KOPT-K1 (cell line): ENCODE measurements at regions not wholly inside any gene's neighbourhood (a gene's known extent, or its start where the extent isn't known, plus 50 kb on each side); places are given as distances from the start of the nearest gene placed in this dataset.
A peak's percentile ranks its signal among the peaks of the same experiment; 100 is the strongest.

ENCODE experiments used
- H3K27ac ChIP-seq: fragments of 200-600 bp; sonication (generic); 2 replicates; pipeline ENCODE4 v1.5.1; 2016; ENCODE audit warnings: antibody characterized with exemption, mild to moderate bottlenecking, low read depth, low read length; ENCODE audit not compliant: poor library complexity, severe bottlenecking
- H3K36me3 ChIP-seq: fragments of 200-600 bp; sonication (generic); 2 replicates; pipeline ENCODE4 v1.5.1; 2017; ENCODE audit warnings: antibody characterized with exemption, mild to moderate bottlenecking, low read length, moderate library complexity; ENCODE audit not compliant: insufficient read depth
- H3K9me3 ChIP-seq: fragments of 200-600 bp; sonication (generic); 2 replicates; pipeline ENCODE4 v1.5.1; 2017; ENCODE audit warnings: antibody characterized with exemption, low read length, mild to moderate bottlenecking; ENCODE audit not compliant: insufficient read depth, poor library complexity, severe bottlenecking

DNA sequence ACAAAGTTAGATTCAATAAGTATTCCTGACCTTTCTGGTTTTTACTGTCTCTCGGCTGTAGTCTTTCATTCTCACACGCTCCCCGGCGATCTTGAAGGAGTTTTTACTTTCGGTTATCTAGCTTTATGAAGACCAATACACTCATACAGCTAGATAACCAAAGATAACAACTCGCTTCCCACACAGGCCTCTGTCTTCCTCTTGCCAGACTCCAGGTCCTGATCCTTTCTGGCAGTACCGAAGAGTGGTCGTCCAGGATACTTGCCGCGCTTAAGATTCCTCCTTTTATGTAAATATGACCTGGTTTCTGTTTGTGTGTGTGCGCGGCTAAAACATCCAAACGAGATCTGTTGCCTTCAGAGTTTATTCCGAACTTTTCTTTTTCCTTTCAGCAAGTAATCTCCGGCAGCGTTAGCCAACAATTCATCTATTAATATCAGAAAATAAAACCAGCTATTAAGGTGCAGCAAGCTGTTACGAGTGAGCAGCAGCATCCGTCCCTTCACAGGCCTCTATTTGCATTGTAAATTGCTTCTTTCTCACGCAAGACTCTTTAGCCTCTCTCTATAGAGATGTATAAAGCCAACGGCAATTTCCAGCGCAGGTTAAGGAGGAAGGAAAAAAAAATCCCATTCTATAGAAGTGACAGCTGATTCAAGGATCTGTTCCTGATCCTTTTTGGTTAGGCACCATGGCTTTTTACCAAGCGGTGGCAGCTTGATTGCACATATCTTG lies 216.1 kb downstream of the MEF2C start:
- Histone ChIP-seq H3K9me3 (no peaks in the 10 kb centered on the region), H3K27ac (peak overlapping the region; percentile 6), H3K36me3 (no peaks in the 10 kb centered on the region)

DNA sequence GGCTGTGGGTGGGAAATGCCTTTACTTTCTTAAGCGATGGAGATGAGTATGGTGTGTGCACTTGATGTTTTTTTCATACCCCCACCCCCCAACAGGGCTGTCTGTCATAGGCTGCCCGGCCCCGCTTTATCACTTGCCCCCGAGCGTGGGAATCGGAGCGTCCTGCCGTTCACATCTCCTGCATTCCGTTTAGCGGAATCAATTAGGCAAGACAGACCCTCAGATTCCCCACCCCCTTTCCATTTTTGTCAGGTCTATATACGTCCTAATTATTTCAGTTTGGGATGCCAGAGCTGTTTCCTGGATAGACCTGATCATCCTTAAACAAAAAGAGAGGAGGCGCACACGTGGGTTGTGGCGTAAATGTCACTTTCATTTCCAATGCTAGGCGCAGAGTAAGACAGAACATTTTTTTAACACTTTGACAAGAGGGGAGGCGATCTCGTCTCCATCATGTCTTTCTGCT lies 217.2 kb downstream of the MEF2C start:
- Histone ChIP-seq H3K9me3 (no peaks in the 10 kb centered on the region), H3K27ac (no peak overlapping the region), H3K36me3 (no peaks in the 10 kb centered on the region)

DNA sequence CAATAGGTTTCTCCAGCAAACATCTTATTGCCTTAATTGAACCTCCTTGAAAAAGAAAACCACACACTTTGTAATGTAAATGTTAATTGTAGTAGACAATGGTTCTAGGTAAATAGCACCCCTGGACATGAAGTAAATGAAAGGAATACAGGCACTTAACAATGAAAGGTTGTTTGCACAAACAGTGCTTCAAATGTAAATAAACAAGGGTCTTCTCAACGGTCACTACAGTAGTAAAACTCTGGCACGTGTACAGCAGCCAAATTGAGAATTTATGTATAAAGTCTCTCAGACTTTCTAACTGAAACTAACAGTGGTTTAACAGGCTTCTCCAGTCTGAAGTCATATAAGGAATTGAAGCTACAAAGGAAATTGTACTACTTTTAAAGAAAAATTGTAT lies 218.3 kb downstream of the MEF2C start:
- peaks cover 9% of the 10 kb centered on the region for H3K9me3 ChIP-seq
- H3K36me3 ChIP-seq, result no peaks in the 10 kb centered on the region
- H3K27ac ChIP-seq, result no peak overlapping the region

DNA sequence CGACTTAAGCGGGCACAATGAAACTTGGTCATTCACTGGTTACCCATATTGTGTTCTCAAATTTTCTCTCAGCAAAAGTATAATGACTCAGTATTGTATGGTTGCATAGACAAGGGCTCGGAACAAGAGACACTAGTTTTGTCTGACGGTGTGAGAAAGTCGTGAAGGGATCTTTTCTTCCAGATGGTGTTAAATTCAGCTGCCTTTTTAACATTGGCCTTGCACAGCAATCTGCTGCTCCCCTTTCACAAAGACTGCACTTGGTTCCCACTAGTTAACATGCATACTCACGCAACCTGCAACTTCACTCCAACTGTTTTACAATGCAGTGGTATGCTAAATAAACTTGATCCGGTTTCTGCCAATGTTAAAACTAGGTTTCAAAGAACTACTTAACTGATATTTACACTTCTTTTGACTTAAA lies 219.2 kb downstream of the MEF2C start:
- Histone ChIP-seq H3K36me3 (no peaks in the 10 kb centered on the region), H3K27ac (no peak overlapping the region), H3K9me3 (peaks cover 9% of the 10 kb centered on the region)

DNA sequence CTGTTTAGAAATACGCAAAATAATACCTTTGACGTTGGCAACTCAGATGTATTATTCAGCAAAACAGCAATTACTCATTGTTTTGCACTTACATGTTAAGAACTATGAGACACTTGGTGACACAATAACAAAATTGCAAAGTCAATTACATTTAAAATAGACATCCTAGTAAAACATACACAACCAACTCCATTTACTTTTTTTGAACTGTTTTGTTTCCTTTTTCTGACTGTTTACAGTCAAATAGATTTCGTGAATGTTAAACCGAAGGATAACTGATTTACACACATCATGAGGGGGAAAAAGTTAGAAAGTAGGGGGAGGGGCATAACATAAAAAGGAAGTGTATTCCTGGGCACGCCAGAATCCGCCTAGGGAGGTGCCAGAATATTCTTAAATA lies 220.1 kb downstream of the MEF2C start:
- H3K27ac ChIP-seq, result no peak overlapping the region
- H3K9me3 ChIP-seq, result peaks cover 9% of the 10 kb centered on the region
- H3K36me3 ChIP-seq, result no peaks in the 10 kb centered on the region

DNA sequence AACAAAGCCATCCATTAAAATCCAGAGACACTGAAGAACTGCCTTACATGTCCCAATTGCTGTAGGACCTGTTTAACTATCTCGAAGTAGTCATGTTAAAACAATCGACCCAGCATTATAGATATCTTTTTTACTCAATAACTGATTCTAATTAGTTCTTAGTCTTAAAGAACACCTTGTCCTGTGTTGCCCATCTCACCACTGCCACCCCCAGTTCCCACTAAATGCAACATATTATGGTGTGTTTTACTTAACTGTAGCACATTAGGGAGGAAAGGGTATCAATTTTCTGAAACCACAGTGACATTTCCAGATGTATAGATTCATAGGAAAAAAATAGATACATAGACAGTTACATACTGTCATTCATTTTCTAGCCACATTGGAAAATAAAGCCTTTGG lies 221.2 kb downstream of the MEF2C start:
- H3K36me3 ChIP-seq, result no peaks in the 10 kb centered on the region
- H3K27ac ChIP-seq, result no peak overlapping the region
- H3K9me3 ChIP-seq, result peaks cover 9% of the 10 kb centered on the region

DNA sequence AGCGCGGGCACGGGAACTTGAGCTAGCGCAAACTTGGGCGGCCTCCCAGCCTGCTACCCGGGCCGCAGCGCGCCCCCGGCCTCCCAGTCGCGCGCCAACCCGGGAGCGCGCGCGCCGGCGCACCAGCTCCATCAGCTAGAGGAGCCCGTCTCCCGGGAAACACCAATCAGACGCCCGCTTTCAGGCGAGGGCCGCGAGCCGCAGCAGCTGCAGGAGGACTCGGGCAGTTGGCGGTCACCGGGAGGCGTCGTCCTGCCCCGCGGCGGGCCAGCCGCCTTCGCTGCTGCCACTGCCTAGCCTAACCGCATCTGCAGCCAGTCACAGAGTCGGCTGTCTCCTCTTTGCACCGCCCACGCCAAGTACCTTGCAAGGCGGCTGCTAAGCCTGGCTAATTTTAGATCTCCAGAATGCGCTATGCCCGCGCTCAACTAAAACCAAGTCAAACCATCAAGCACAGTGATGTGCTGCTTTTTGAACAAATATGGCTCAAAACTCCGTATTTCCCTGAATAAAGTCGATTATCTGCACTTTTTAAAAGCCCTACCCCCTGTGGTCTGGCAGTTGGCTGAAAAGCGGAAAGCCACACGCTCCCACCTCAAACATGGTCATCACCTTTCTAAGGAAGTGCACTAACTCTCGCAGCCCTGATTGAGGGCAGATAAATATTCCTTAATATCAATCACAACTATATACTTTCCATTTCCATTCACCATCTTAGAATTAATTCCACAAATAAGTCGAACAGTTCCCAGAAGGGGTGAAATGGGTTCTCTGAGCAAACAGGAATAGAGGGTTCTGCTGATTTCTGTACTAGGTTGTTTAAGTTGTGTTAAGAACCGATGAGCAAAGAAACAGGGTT lies 221.8 kb downstream of the MEF2C start:
- peaks cover 9% of the 10 kb centered on the region for H3K9me3 ChIP-seq
- H3K36me3 ChIP-seq, result no peaks in the 10 kb centered on the region
- no peak overlapping the region for H3K27ac ChIP-seq

DNA sequence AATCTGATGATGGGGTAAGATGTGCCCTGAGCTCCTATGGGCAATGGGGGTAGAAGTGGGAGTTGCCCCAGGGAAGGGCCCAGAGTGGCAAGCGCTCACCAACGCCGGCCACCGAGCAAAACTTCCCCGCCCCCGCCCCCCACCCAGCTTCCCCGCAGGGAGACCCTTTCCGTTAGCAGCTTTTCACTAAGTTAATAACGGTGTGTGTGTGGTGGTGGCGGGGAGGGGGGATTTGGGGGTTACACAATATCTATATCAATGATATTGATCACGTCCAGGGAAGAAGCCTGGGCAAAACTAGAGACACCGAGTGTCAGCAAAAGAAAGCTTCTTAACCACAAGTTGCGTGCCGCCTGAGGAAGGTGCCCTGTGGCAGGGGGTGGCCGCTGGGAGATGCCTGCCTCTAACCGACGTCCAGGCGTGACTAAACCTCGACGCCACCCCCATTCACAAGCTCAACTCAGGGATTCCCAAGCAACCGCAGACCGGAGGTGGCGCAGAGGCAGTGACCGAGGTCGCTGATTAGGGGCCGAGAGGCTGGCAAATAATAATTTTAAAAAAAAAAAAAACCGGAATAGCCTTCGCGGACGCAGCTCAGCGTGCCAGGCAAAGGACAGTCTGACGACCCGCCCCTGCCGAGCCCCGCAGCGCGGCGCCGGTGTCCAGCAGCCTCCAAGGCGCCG lies 222.6 kb downstream of the MEF2C start:
- Histone ChIP-seq H3K27ac (no peak overlapping the region), H3K36me3 (no peaks in the 10 kb centered on the region)

DNA sequence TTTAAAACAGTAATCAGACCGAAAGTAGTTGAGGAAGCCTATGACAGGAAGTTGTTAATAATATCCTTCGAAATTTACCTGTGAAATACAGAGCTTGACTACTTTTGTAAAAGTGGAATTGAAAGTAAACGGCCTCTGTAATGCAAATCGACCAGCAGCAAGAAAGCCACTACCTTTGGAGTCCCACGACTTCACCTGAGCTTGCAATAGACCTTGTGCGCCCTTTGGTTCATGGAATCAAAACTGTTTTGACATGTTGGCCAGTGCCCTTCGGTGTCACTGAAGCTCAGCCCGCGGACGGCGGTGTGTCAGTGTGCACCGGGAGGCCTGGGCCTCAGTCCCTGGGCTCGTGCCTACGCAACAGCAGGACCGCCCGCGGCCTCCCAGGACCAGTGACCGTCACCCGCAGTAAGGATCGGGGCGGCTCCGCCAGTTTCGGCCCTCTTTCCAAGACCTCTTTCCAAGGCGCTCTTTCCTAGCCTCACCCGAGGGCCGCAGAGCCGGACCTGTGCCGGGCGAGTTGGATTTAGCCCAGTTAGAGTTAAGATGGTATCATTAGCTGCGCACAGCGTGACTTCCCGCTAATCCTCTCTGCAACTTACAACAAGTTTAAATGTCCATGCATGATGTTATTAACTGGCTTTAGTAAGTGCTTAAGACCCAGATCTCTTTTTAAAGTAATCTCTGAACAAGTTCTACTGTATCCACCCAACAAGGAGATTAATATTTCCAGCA lies 223.3 kb downstream of the MEF2C start:
- no peak overlapping the region for H3K27ac ChIP-seq
- peaks cover 9% of the 10 kb centered on the region for H3K9me3 ChIP-seq
- no peaks in the 10 kb centered on the region for H3K36me3 ChIP-seq

More for the DNA sequence above, 222.6 kb downstream of the MEF2C start:
- H3K9me3 ChIP-seq, result peaks cover 9% of the 10 kb centered on the region

DNA sequence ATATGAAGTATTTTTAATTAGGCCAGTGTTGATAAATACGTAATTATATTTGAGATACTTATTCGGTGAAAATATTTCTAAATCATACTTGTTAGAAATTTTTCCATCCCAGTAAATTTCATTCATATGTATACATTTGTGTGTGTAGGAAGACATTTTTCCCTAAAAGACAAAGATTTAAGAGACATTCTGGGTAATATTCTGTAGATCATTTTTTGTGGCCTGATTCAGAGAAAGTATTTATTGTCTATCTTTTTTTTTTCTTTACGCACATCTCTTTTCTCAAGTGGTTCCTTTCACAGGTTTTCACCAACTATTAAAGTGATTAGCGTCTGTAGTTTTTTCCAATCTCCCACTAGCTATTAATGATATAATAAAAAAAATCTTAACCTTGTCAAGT lies 224.1 kb downstream of the MEF2C start:
- Histone ChIP-seq H3K9me3 (peaks cover 9% of the 10 kb centered on the region), H3K36me3 (no peaks in the 10 kb centered on the region), H3K27ac (no peak overlapping the region)

DNA sequence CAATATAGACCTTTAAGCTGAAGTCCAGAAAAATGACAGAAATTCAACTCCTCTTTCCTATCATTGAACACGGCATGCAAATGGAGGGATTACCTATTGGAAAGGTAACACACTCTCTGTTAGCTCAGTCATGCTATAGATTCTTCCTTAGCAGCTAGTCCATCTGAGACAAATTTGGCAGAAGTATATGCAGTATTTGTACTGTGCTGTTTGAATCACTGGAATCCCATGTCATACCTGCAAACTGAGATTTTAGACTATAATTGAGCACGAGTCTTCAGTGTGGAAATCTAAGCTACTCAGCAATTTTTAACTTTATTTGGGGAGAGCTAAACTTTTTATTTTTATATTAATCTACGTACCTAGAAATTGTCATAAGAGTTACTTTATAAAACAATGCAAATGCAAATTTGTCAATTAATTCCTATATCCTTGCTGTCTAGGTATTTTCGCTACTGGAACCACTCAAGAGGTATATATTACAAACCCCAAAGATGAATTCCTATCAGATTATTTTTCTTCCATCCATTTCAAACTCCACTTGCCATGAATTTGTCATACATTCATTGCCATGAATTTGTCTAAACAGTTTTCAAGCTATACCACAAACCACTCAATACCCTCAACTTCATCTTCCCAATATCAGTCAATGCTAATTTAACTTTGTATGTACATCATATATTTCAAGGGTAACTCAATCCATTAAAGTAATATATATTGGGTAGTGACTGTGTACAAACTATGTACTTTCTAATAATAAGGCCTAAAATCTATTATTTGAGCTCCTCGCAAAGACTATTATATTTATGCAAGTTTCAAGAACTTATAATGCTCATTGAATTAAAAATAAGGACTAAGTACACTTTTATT lies 224.8 kb downstream of the MEF2C start:
- no peak overlapping the region for H3K27ac ChIP-seq
- peaks cover 9% of the 10 kb centered on the region for H3K9me3 ChIP-seq
- H3K36me3 ChIP-seq, result no peaks in the 10 kb centered on the region

DNA sequence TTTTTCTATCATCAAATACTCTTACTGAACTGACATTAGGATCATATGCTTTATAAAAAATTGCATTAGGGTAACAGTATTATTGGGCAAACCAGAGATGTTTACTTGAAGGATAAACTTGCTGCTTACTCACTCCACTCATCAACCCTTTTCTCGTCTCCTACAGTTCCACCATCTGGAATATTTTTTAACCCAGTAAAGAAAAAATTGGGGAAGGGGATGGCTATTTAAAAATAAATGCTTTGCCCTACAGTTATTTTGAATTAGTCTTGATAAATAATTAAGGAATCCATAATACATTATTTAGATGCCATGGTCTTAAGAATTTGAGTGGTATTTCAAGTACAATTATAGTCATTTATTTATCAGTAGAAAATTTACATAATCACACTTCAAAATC lies 225.8 kb downstream of the MEF2C start:
- Histone ChIP-seq H3K9me3 (peaks cover 9% of the 10 kb centered on the region), H3K27ac (no peak overlapping the region), H3K36me3 (no peaks in the 10 kb centered on the region)

DNA sequence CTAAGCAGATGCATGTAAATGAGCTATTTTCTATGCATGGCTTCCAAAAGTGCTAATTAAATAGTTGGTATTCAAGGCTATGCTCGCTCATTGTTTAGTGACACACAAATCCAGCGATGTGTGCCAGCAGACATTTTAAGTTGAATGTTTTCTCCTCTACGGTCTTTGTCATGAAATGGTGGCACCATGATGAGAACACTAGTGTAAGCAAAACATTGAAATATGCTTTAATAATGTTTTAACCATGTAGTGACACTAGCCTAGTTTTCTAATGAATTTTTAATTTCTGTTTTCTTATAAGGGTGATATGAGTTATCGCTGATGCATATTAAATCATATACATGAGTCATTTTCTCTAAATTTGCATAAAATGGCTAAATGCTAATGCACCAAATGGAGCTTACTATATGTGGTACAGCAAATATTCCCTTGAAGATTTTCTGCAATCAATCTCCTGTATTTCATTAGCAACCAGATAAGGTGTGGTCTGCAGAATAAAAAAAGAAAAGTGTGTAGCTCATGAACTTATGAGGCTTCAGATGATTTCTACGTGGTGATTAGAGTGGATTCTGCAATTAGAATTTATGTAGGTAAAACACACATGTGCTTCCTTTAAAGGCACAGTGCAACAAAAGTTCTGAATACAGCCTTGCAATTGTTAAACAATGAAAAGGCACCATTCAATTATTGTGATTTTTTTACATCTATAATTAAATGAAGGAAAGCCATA lies 226.6 kb downstream of the MEF2C start:
- Histone ChIP-seq H3K9me3 (peaks cover 9% of the 10 kb centered on the region), H3K27ac (no peak overlapping the region), H3K36me3 (no peaks in the 10 kb centered on the region)
